SK-N-SH (cell line): ENCODE measurements at regions not wholly inside any gene's neighbourhood (a gene's known extent, or its start where the extent isn't known, plus 50 kb on each side); places are given as distances from the start of the nearest gene placed in this dataset.

Experiments used
- EP300 ChIP-seq, 2 experiments: IDR thresholded peaks; 2 replicates each; pipeline versions ENCODE4 v1.4.0 to v1.6.1; 2012; ENCODE audit warnings: borderline replicate concordance in 1 of 2, low read depth in 1 of 2, low read length in 1 of 2
- FOXJ3 ChIP-seq: sonication (generic); formaldehyde crosslinking; IDR thresholded peaks from 2 replicates; pipeline ENCODE4 v1.5.1; 2020; ENCODE audit warnings: mild to moderate bottlenecking, missing genetic modification reagents
- IRF3 ChIP-seq: fragments of 150-350 bp; IDR thresholded peaks from 2 replicates; pipeline ENCODE4 v1.6.1; 2016; ENCODE audit warnings: mild to moderate bottlenecking, low read depth, low read length
- TF ChIP-seq, protein P1 (sequence below): IDR thresholded peaks from 2 replicates; pipeline ENCODE4 v1.4.0; 2012; ENCODE audit warnings: low read depth
- TF ChIP-seq, protein P2 (sequence below): fragments of 200-600 bp; sonication (generic); IDR thresholded peaks from 2 replicates; pipeline ENCODE4 v1.6.1; 2017; ENCODE audit warnings: antibody characterized with exemption, mild to moderate bottlenecking, moderate library complexity

DNA sequence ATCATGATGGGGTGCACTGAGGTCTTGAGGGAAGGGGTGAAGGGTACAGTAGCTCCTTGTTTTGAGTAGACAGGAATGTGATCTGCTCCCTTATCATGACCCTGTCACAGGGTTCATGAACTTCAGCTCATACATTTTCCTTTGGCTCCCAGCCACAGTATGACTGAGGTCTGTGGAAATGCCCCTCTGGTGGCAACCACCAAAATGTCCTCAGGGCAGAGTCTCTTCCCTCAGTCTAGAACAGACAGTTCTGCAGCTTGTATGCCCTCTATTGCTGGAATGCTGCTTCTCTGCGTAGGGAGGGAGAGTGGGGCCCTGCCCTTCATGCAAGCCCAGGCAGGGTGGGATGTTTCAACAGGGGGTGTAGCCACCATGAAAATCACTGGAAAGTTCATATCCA is 53.8 kb upstream of the SNCAIP start:
- TF ChIP-seq EP300 (IDR thresholded peaks at IDR 0.05; ENCODE audit: borderline replicate concordance in 1 of 2, low read depth in 1 of 2, low read length in 1 of 2) (no peak), IRF3 (no peak), FOXJ3 (CRISPR knock-in tag) (no peak)
- TF ChIP-seq, protein P1, sequence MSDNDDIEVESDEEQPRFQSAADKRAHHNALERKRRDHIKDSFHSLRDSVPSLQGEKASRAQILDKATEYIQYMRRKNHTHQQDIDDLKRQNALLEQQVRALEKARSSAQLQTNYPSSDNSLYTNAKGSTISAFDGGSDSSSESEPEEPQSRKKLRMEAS = no peak
- TF ChIP-seq, protein P2, sequence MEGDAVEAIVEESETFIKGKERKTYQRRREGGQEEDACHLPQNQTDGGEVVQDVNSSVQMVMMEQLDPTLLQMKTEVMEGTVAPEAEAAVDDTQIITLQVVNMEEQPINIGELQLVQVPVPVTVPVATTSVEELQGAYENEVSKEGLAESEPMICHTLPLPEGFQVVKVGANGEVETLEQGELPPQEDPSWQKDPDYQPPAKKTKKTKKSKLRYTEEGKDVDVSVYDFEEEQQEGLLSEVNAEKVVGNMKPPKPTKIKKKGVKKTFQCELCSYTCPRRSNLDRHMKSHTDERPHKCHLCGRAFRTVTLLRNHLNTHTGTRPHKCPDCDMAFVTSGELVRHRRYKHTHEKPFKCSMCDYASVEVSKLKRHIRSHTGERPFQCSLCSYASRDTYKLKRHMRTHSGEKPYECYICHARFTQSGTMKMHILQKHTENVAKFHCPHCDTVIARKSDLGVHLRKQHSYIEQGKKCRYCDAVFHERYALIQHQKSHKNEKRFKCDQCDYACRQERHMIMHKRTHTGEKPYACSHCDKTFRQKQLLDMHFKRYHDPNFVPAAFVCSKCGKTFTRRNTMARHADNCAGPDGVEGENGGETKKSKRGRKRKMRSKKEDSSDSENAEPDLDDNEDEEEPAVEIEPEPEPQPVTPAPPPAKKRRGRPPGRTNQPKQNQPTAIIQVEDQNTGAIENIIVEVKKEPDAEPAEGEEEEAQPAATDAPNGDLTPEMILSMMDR = no peak
